GM18909 (cell line): ENCODE measurements at regions not wholly inside any gene's neighbourhood (a gene's known extent, or its start where the extent isn't known, plus 50 kb on each side); places are given as distances from the start of the nearest gene placed in this dataset.

ENCODE experiments used
- ATAC-seq: cut with Tn5 transposase; IDR thresholded peaks from one replicate; pipeline ENCODE4 v1.9.1; 2021; ENCODE audit warnings: mild to moderate bottlenecking; ENCODE audit not compliant: unreplicated experiment, poor library complexity

DNA sequence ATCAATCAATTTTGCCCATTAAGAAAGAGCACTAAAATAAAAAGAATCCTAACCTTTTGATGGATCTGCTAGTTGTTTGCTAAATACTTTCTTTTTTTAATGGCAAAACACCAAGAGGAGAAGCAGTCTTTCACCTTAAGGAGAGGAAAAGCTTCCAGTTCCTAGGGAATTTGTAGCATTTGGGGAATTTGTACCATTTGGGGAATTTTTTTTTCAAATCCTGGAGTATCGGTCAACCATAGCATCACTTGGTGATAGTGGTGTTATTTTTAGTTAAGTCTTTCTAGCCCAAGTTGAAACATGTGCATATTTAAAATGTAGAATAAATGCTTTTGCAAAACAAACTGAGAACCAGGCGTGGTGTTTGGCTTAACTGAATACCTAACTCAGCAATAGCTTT lies 117.5 kb upstream of the SEMA6D start:
- ATAC-seq, result no peak

DNA sequence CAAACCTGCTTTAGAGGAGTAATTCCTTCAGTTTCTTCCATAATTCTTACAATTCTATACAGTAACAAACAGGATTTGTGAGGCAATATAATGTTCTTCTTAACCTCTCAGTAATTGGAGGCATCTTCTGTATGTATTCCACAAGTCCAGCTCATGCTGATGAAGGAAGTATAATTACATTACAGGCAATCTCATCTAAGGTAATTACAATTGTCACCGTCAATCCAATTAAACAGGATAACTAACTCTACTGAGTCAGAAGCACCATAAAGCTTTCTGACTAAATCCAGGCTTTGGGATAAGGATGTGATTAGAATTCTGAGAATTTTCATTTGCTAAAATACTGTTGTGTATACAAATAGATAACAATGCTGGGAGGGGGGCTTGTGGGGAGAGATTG lies 115.2 kb upstream of the SEMA6D start:
- ATAC-seq, result no peak

DNA sequence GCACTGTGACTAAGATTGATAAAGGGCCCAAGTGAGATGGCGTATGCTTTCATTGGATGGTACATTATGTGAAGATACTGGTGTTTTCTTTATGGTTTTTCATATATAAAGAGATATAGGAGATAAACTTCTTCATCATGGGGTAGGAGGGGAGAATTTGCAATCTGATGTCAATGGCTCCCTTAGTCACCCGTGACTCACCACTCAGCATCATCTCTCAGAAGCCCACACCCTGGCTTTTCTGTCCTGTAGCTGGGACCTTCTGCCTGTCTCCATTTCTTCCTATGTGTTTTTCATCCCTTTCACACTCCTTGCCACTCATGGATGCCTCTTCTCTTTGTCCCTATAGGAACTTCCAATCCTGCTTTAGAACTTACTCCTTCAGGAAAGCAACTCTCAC lies 114.3 kb upstream of the SEMA6D start:
- ATAC-seq, result no peak

DNA sequence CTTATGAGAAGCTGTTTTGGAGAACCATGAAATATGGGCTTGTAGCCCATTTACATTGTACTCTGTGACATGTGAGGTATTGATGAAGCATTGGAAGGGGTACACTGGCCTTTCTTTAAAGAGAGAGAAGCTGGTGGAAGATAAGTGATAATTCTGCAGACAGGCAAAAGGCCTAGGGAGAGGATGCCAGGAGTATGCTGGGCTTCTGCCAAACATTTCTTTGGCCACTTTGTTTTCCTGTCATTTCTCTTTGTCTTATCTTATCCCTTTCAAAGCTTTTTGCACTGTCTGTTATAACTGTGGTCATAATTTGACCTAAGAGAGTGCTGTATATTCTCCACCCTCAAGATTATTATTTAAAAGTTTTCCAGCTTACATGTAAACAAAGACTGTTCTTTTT lies 109.6 kb upstream of the SEMA6D start:
- no peak for ATAC-seq

DNA sequence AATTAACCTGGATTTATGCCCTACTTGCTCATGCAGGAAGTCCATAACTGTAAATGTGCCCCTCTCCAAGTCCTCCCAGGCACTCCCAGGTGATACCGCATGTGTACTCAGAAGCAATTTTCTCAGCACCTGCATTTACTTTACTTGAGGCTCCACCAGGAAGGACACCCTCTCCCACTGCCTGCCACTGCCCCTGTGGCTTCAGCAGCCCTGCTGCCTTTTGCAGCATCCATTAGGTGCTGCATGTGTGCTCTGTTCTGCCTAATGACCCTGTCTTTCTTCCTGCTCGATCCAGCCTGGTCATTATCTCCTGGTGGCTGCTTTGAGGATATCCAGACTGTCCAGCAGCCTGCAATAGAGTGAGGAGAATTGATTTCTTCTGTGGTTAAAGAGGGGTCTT lies 107.6 kb upstream of the SEMA6D start:
- no peak for ATAC-seq

DNA sequence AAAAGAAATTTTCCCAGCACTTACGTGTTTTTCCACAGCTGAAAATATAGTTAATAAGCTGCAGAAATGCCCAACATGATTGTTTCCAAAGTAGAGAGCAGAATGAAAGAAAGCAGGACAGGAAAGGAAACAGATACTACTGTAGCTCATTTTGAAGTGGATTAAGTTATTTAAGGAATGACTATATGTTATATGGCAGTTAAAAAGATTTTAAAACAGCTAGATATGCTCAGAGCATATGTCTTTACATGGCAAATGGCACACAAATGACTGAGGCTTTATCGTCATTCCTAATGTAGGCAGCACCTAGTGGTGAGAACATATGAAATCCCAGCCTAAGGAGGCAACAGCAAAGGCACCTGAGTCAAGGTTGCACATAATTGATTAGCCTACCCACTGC lies 106.6 kb upstream of the SEMA6D start:
- no peak for ATAC-seq

DNA sequence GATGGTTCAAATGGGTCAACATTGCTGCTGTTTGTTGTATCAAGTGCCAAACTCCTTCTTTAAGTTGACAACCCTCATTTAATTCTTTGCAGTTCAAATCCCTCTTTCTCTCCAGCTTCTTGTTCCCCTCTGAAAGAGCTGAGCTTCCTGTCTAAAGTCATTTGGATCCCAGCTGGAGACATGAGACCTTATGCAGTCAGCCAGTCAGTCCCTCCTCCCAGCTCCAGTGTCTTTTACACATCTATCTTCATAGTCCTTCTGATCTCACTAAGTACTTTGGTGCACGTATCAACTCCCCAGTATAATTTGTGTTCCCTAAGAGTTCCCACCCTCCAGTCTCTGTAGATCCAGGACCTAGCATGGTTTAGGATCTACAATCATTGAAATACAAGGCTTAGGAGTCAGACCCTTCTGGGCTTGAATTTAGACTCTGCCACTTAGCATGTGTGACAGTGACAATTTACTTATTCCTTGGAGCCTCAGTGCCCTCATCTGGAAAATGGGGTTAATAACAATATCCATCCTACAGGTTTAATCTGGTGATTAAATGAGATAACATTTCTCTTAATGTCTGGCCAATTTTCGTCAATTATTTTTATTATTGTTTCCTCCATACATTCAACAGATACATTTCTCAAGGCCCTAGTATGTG lies 102.8 kb upstream of the SEMA6D start:
- ATAC-seq, result no peak

DNA sequence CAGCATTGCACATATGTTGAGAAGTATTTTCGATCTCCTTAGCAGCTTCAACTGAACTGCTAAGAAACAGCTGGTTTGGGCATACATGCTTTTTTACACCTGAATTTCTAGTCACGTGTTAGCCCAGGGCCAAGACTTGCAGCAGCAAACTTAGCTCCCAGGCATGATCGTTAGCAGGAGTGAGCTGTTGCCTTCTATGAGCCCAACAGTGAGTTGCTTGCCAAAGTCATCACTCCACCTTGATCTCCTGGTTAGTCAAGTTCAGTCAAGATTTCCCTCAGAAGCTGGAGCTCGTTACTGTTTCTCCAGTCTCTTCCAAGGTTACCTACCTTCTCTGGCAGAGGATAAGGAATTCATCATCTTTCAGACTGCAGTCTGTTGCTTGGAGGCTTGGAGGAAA lies 100.4 kb upstream of the SEMA6D start:
- ATAC-seq, result no peak

DNA sequence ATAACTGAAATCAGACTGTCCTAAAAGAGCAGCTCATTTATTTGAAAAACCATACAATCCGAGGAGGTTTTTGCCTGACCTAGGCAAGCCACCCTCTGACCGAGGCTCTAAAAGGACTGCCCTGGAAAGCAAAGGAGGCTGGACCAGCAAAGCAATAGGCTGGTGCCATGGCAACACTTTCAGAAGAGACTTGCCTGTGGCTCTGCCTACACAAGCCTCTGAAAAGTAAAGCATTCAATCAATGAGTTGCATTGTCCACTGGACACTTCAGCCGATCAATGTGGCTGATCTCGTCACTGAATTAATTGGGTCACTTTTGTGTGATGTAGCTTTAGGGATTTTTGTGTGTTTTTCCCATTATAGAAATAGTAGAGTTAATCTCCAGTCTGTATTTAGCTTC lies 99.1 kb upstream of the SEMA6D start:
- no peak for ATAC-seq

DNA sequence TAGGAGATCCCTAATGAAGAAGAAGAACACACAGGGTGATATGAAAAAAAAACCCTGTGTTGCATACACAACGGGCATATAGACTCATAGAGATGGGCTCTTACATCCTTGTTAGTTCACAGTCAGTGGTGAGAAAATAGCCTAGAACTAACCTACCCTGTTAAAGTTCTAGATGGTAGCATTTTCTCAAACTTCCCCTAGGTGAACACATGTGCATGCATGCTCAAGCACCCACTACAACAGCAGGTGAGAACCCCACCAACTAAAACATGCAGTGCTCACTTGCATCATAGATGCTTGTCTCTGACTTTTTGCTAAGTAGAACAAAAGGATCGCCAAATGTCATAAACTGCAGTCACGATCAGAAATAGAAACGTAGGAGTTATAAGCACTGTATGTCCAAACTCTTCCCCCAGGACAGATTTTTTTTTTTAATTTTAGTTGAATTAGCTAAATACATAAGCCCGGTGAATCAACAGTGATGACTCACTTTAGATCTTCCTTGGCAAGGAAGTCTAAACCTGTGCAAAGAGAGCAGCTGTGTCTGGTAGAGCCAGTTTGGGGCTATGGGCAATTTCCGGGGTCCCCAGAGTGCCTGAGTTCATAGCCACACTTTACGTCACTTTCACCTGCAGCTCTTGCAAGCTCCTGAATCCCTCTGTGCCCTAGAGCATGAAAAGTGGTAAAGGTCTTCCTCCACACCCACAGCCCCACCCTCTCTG lies 96.2 kb upstream of the SEMA6D start:
- no peak for ATAC-seq

DNA sequence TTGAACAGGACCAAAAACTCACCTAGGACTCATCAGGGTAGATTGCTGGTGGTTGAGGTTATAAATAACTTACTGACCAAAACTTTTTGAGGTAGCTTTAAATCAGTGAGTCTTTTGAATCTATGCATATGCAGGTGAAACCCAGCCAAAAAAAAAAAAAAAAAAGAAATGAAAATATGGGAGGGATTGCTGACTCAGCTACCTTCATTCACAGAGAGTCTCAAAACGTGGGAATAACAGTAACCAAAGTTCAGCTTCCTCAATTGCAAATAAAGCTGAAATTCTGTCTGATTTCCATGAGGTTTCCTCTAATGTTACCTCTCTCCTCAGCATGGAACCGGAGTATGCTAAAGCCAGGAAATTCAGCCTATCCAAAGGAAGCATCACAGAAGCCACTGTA lies 95.2 kb upstream of the SEMA6D start:
- no peak for ATAC-seq

DNA sequence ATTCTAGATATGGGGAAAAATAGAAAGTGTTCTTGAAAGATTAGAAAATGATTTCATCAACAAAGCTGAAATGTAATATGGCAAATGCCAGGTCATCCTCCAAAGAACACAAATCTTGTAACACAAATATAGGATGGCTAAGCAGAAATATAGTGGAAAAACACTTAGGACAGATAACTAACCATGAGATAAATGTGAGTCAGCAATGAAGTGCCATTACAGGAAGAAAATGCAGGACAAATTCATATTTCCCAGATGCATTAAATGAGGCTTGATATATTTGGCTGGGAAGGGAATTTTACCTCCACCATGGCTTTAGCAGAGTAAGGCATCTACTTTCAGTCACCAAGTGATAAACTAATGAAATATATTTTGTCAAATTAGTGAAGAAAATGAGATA lies 92.8 kb upstream of the SEMA6D start:
- no peak for ATAC-seq

DNA sequence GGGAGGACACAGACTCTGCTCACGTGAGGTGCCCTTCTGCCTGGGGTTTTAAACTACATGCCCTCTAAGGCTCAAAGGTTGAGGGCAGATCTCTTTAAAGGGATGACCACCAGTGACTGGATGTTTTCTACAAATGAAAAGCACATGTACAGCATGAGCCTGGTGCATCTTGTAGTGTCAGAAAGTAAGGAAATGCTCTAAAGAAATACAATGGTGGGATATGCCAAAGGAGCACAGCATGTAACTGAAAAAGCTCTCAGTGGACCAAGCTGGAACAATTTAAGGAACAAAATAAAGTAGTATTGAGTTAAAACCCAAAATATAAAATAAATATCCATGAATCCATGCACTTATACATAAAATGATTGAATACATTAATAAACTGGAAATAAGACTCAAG lies 78.3 kb upstream of the SEMA6D start:
- ATAC-seq, result no peak

DNA sequence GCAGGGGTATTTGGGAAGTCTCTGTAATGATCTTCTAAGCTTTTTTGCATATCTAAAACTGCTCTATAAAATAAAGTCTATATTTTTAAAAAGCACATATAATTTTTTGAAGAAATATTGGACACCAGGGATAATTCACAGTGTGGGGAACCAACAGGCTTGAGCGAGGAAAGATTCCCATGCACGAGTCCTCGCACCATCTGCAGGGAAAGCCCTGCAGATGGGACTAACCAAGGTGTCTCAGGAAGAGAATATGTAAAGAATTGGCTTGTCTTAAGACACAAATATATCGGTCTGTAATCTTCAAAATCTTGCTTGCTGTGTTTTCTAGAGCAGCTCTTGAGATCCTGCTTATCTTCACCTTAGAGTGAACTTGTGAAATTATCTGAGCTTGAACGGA lies 77.2 kb upstream of the SEMA6D start:
- ATAC-seq, result no peak

DNA sequence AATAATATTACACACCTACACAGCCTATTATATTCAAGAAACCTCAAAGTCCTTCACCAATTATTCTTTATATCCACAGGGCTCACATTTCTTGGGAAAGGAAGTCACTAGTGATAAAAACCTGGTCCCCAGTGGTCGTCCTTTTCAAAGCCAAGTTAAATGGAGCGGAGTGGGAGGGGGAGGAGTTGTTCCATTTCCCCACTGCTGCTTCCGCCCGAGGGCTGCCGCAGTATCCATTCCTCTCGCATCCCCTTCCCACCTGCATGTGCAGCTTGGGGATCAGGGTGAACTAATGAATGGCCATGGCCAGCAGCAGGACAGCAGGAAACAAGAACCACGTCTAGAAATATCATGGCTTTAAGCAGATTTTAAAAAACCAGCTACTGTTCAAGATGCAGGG lies 76.4 kb upstream of the SEMA6D start:
- ATAC-seq, result no peak

DNA sequence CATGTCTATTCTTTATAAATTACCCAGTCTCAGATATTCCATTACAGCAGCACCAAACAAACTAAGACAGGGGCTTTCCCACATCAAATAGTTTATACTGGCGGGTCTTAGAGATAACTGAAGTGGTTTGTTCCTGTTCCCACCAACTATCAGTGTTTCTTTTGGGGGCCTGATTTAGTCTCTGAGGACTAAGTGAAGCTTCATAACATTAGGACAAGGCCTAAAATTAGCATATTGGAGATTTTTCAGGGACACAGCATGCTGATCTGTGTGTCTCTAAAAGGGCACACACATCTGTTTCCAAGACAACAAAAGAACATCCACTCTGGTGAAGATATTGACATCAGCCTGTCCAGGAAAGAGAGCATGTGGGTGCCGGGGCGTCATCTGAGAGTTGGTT lies 72.6 kb upstream of the SEMA6D start:
- ATAC-seq, result no peak

DNA sequence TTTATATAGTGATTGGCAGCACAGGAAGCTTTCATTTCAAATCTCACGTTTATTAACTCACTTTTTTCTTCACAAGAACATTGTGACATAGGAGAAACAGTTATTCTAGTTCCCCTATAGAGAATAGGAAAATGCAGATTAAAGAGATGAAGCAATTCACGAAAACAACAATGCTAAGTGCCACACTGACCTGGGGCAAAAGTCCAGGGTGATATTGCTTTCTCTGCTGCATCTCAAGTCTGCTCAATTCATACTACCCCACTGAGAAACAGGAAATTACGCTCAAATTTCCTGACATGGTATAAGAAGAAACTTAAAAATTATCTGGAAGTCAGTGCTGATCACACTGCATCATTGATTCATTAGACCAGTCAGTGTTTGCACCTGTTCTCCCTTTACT lies 66.7 kb upstream of the SEMA6D start:
- no peak for ATAC-seq

DNA sequence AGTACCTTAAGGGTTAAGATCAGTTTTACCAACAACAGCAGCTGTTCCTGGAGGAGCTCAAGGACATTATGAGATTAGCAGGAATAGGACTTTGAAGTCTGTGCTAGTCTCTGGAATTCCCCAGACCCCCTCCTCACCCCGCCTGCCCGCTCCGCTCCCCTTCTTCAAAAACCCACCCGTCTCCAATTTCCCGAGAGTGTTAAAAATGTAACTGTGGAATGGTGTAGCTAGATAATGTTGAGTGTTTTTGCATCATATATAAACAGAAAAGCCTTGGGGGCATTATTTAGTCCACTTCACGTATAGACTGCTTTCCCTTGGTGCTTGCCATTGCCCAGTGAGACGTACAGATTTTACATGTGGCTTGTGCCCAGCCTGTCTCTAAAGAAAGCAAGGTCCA lies 65.0 kb upstream of the SEMA6D start:
- no peak for ATAC-seq

DNA sequence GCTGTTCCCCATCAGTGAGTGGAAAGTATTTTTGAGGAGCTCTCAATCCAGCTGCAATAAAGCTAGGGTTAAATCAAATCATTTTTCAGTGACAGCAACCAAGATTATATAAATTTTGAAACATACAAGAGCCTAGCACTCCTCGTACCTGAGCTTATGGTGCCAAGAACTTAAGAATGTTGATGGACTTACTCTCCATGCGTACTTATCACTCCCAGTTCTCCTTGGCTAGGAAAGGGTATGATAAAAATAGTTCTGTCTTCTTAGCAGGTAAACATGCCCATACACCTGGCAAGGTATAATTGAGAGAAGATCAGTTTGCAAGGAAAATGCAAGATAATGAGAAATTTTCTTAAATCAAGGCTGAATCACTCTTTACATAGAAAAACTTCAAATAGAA lies 64.5 kb upstream of the SEMA6D start:
- ATAC-seq, result no peak

DNA sequence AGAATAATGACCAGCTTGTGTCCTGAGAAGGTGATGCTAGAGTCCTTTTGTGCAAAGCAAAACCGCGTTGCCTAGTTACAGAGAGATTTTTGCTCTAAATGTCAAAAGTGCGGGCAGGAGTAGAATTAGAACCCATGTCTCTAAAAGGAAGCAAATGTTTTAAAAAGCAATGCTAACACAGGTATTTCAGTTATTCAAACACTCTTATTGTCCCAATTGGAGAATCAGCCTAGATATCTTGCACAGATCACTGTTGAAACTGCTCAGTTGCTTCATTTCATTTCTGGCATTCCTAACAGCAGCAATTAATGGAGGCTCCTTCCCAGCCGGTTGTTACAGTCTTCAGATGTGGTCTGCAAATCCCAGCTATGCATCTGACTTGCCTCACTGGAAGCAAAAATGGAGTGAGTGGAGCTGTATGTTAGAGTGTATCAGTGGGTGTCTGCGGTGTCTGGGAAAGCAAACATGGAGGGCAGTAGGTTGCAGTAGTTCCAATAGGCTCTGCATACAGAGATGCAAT lies 55.6 kb upstream of the SEMA6D start:
- ATAC-seq, result no peak

DNA sequence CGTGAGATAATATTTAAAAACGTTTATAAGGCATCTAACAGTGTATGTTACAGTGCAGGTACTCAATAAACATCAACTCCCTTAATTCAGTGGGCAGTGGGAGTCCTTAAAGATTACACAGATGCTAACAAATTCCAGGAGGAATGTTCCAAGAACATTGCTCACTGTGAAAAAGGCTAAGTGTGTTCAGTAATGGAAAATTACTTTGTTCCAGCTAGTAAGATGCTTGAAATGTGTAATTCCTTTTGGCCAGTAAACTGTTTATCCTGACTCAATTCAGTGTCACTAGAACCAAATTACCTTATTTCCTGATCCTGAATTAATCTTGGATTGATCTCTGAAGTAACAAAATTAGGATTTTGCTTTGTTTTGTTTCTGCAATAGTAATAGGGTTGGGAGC lies 54.2 kb upstream of the SEMA6D start:
- no peak for ATAC-seq
